ENCODE measurements at regions not wholly inside any gene's neighbourhood (a gene's known extent, or its start where the extent isn't known, plus 50 kb on each side); places are given as distances from the start of the nearest gene placed in this dataset.

DNA sequence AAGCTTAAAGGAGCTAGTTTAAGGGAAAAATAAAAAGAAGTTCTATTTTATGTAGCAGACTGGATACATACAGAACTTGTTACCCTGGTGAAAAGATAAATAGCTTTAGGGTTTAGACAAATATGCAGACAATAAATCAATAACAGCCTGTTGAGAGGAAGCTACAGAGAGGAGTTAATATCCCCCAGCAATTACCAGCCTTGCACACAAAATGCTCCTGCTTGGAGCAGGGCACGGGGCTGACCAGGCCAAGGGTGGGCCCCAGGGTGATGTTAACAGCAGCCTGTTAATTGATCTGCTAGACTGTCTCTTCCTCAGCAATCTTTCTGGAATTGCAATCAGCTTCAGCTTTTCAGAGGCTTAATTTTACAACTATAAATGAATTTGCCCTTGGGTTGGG, 125.1 kb upstream of the SOX4 start:
- no peak for DNase-seq (ENCODE audit: low read depth in 2 of 2)
- H2AFZ ChIP-seq (ENCODE audit: low read length) = no peak overlapping the region
- no peaks in the 10 kb centered on the region for H3K36me3 ChIP-seq (ENCODE audit: control insufficient read depth, insufficient read depth, low read length)
- no peak overlapping the region for H3K4me3 ChIP-seq (replicated peaks in 1 of 4; ENCODE audit: control extremely low read depth in 1 of 4, insufficient read depth in 1 of 4, low read depth in 3 of 4, low read length in 4 of 4)
- no peak overlapping the region for H3K9ac ChIP-seq (ENCODE audit: insufficient read depth, low read length)
- H3K27ac ChIP-seq (ENCODE audit: insufficient read depth, low read length) = no peak overlapping the region
- H4K20me1 ChIP-seq (ENCODE audit: control insufficient read depth, extremely low read depth, insufficient read depth, low read length) = no peaks in the 10 kb centered on the region
- TF ChIP-seq, protein P1, sequence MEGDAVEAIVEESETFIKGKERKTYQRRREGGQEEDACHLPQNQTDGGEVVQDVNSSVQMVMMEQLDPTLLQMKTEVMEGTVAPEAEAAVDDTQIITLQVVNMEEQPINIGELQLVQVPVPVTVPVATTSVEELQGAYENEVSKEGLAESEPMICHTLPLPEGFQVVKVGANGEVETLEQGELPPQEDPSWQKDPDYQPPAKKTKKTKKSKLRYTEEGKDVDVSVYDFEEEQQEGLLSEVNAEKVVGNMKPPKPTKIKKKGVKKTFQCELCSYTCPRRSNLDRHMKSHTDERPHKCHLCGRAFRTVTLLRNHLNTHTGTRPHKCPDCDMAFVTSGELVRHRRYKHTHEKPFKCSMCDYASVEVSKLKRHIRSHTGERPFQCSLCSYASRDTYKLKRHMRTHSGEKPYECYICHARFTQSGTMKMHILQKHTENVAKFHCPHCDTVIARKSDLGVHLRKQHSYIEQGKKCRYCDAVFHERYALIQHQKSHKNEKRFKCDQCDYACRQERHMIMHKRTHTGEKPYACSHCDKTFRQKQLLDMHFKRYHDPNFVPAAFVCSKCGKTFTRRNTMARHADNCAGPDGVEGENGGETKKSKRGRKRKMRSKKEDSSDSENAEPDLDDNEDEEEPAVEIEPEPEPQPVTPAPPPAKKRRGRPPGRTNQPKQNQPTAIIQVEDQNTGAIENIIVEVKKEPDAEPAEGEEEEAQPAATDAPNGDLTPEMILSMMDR (conservative IDR thresholded peaks at IDR 0.05 in 1 of 2, IDR thresholded peaks at IDR 0.05 in 1 of 2; ENCODE audit: low read depth in 1 of 2, low read length in 2 of 2) = no peak
- TF ChIP-seq EZH2 (IDR thresholded peaks at IDR 0.05; ENCODE audit: low read length, missing control alignments) = no peak
- H3K9me3 ChIP-seq (ENCODE audit: control insufficient read depth, insufficient read depth, low read depth, low read length) = no peaks in the 10 kb centered on the region
- H3K4me1 ChIP-seq (ENCODE audit: control insufficient read depth, extremely low read depth, insufficient read depth, low read length) = no peaks in the 10 kb centered on the region
- no peaks in the 10 kb centered on the region for H3K79me2 ChIP-seq (ENCODE audit: control insufficient read depth, insufficient read depth, low read length)
- no peak overlapping the region for H3K4me2 ChIP-seq (ENCODE audit: extremely low read depth, insufficient read depth, low read length)
- no peaks in the 10 kb centered on the region for H3K27me3 ChIP-seq (ENCODE audit: control insufficient read depth, insufficient read depth, low read length)

DNA sequence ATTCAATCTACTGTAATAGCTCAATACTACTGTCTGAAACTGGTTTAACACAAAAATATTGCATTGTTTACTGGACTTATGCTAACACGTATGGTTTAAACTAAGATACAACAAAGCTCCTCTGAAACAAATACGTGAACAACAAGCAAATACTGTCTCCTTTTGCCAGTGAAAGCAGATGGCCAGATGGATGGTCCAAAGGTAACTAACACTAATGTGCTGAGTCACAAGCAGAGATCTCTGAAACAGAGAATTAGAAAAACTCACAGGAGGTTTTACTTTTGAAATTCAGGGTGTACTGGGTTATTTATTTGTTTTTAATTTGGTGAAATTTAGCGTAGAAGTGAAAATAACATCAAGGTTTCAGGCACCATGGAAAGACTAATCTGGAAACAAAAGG, 124.3 kb upstream of the SOX4 start:
- TF ChIP-seq, protein P1 (conservative IDR thresholded peaks at IDR 0.05 in 1 of 2, IDR thresholded peaks at IDR 0.05 in 1 of 2; ENCODE audit: low read depth in 1 of 2, low read length in 2 of 2) = no peak
- no peak for TF ChIP-seq EZH2 (IDR thresholded peaks at IDR 0.05; ENCODE audit: low read length, missing control alignments)
- Histone ChIP-seq H4K20me1 (ENCODE audit: control insufficient read depth, extremely low read depth, insufficient read depth, low read length) (no peaks in the 10 kb centered on the region), H2AFZ (ENCODE audit: low read length) (no peak overlapping the region), H3K27ac (ENCODE audit: insufficient read depth, low read length) (no peak overlapping the region), H3K4me1 (ENCODE audit: control insufficient read depth, extremely low read depth, insufficient read depth, low read length) (no peaks in the 10 kb centered on the region), H3K4me3 (replicated peaks in 1 of 4; ENCODE audit: control extremely low read depth in 1 of 4, insufficient read depth in 1 of 4, low read depth in 3 of 4, low read length in 4 of 4) (no peak overlapping the region), H3K4me2 (ENCODE audit: extremely low read depth, insufficient read depth, low read length) (no peak overlapping the region), H3K9ac (ENCODE audit: insufficient read depth, low read length) (no peak overlapping the region), H3K79me2 (ENCODE audit: control insufficient read depth, insufficient read depth, low read length) (no peaks in the 10 kb centered on the region), H3K36me3 (ENCODE audit: control insufficient read depth, insufficient read depth, low read length) (no peaks in the 10 kb centered on the region), H3K27me3 (ENCODE audit: control insufficient read depth, insufficient read depth, low read length) (no peaks in the 10 kb centered on the region), H3K9me3 (ENCODE audit: control insufficient read depth, insufficient read depth, low read depth, low read length) (no peaks in the 10 kb centered on the region)
- DNase-seq (ENCODE audit: low read depth in 2 of 2) = no peak

DNA sequence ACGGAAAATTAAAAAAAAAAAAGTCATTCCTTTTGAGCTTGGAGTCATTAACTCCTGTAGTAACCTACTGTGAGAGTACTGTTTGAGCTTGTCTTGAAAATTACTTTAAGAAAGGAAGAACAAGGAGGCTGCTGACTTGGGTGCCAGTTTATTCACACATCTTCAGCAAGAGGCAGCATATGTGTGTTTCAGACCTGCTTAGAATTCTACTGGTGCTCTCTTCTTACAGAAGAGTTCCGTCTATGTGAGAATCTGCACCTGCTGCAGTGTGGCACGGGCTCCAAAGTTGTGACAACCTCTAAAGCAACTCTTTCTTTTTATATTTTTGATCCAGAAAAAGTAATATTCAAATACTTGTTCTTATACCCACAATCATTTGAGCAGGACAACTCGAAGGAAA, 117.4 kb upstream of the SOX4 start:
- Histone ChIP-seq H3K4me3 (replicated peaks in 1 of 4; ENCODE audit: control extremely low read depth in 1 of 4, insufficient read depth in 1 of 4, low read depth in 3 of 4, low read length in 4 of 4) (no peak overlapping the region), H3K27ac (ENCODE audit: insufficient read depth, low read length) (no peak overlapping the region), H3K4me1 (ENCODE audit: control insufficient read depth, extremely low read depth, insufficient read depth, low read length) (no peaks in the 10 kb centered on the region), H3K9me3 (ENCODE audit: control insufficient read depth, insufficient read depth, low read depth, low read length) (no peaks in the 10 kb centered on the region), H4K20me1 (ENCODE audit: control insufficient read depth, extremely low read depth, insufficient read depth, low read length) (no peaks in the 10 kb centered on the region), H2AFZ (ENCODE audit: low read length) (no peak overlapping the region), H3K27me3 (ENCODE audit: control insufficient read depth, insufficient read depth, low read length) (no peaks in the 10 kb centered on the region), H3K9ac (ENCODE audit: insufficient read depth, low read length) (no peak overlapping the region), H3K36me3 (ENCODE audit: control insufficient read depth, insufficient read depth, low read length) (no peaks in the 10 kb centered on the region), H3K4me2 (ENCODE audit: extremely low read depth, insufficient read depth, low read length) (no peak overlapping the region), H3K79me2 (ENCODE audit: control insufficient read depth, insufficient read depth, low read length) (no peaks in the 10 kb centered on the region)
- DNase-seq (ENCODE audit: low read depth in 2 of 2) = no peak
- TF ChIP-seq EZH2 (IDR thresholded peaks at IDR 0.05; ENCODE audit: low read length, missing control alignments) = no peak
- TF ChIP-seq, protein P1 (conservative IDR thresholded peaks at IDR 0.05 in 1 of 2, IDR thresholded peaks at IDR 0.05 in 1 of 2; ENCODE audit: low read depth in 1 of 2, low read length in 2 of 2) = no peak

Measured in fibroblast of lung (primary cell).